NB4 (cell line): ENCODE measurements at regions not wholly inside any gene's neighbourhood (a gene's known extent, or its start where the extent isn't known, plus 50 kb on each side); places are given as distances from the start of the nearest gene placed in this dataset.
A peak's percentile ranks its signal among the peaks of the same experiment; 100 is the strongest.

Source experiments
- DNase-seq: peaks from one replicate; pipeline ENCODE4 v3.0.0; 2010; ENCODE audit warnings: low read depth
- H3K4me3 ChIP-seq: one replicate; pipeline ENCODE4 v1.5.1; 2011; ENCODE audit warnings: mild to moderate bottlenecking, low read depth, low read length, moderate library complexity
- MYC ChIP-seq: IDR thresholded peaks from 2 replicates; pipeline ENCODE4 v1.6.1; 2011; ENCODE audit warnings: low read depth, low read length
- POLR2A ChIP-seq: IDR thresholded peaks from 2 replicates; pipeline ENCODE4 v1.6.1; 2011; ENCODE audit warnings: mild to moderate bottlenecking; ENCODE audit not compliant: insufficient read length; ENCODE audit errors: extremely low read depth
- TF ChIP-seq, protein P1 (sequence below): IDR thresholded peaks from one replicate; pipeline ENCODE4 v1.5.1; 2012; ENCODE audit warnings: low read depth, low read length
- TF ChIP-seq, protein P2 (sequence below): IDR thresholded peaks from 2 replicates; pipeline ENCODE4 v1.6.1; 2011; ENCODE audit warnings: low read depth, low read length

- TF ChIP-seq POLR2A: no peak
- TF ChIP-seq, protein P1, sequence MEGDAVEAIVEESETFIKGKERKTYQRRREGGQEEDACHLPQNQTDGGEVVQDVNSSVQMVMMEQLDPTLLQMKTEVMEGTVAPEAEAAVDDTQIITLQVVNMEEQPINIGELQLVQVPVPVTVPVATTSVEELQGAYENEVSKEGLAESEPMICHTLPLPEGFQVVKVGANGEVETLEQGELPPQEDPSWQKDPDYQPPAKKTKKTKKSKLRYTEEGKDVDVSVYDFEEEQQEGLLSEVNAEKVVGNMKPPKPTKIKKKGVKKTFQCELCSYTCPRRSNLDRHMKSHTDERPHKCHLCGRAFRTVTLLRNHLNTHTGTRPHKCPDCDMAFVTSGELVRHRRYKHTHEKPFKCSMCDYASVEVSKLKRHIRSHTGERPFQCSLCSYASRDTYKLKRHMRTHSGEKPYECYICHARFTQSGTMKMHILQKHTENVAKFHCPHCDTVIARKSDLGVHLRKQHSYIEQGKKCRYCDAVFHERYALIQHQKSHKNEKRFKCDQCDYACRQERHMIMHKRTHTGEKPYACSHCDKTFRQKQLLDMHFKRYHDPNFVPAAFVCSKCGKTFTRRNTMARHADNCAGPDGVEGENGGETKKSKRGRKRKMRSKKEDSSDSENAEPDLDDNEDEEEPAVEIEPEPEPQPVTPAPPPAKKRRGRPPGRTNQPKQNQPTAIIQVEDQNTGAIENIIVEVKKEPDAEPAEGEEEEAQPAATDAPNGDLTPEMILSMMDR: no peak
- no peak for TF ChIP-seq MYC
- H3K4me3 ChIP-seq: no peak overlapping the region
- no peak for DNase-seq
Measured at GRCh38 chr20:21033817-21034216, 72.3 kb downstream of the LINC00237 start.

GRCh38 chr20:21031666-21032065 lies 74.5 kb downstream of the LINC00237 start:
- TF ChIP-seq, protein P2, sequence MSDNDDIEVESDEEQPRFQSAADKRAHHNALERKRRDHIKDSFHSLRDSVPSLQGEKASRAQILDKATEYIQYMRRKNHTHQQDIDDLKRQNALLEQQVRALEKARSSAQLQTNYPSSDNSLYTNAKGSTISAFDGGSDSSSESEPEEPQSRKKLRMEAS: no peak
- TF ChIP-seq, protein P1: no peak
- no peak for TF ChIP-seq MYC
- TF ChIP-seq POLR2A: no peak
- DNase-seq: no peak
- H3K4me3 ChIP-seq: no peak overlapping the region

- no peak for DNase-seq
- TF ChIP-seq MYC: no peak
- TF ChIP-seq, protein P1: no peak
- TF ChIP-seq POLR2A: no peak
- TF ChIP-seq, protein P2: no peak
- no peak overlapping the region for H3K4me3 ChIP-seq
Measured at GRCh38 chr20:21029341-21029740, 76.8 kb downstream of the LINC00237 start.

DNA sequence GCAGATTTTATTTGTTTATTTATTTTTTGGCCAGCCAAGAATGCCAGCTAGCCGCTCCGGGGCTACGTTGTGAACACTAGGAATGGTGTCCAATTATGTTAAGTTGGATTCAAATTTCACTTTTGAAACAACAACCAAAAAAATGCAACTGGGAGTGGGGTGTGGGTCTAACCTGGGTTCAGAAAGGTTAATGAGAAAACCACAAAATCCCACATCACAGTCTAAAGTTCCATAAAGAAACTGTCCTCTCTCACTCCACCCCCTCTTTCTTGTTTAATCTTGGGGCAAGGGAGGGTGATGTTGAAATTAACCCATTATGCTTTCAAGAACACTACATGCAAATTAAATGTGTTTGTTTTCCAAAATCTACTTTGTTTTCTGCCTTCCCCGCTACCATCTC lies 77.2 kb downstream of the LINC00237 start:
- no peak overlapping the region for H3K4me3 ChIP-seq
- DNase-seq: no peak
- TF ChIP-seq MYC: no peak
- TF ChIP-seq, protein P1: no peak
- TF ChIP-seq POLR2A: no peak
- TF ChIP-seq, protein P2: no peak

- TF ChIP-seq POLR2A (no peak), MYC (no peak)
- TF ChIP-seq, protein P2: no peak
- TF ChIP-seq, protein P1: no peak
- no peak for DNase-seq
- H3K4me3 ChIP-seq: no peak overlapping the region
Measured at GRCh38 chr20:21028436-21028835, 77.7 kb downstream of the LINC00237 start.

GRCh38 chr20:21027569-21027968 lies 78.6 kb downstream of the LINC00237 start:
- H3K4me3 ChIP-seq: no peak overlapping the region
- TF ChIP-seq, protein P1: peak; percentile 29
- TF ChIP-seq MYC (no peak), POLR2A (no peak)
- TF ChIP-seq, protein P2: no peak
- DNase-seq: peak; percentile 57
